PFSK-1 (cell line): ENCODE measurements at regions not wholly inside any gene's neighbourhood (a gene's known extent, or its start where the extent isn't known, plus 50 kb on each side); places are given as distances from the start of the nearest gene placed in this dataset.

Source experiments
- FOXP2 ChIP-seq: optimal IDR thresholded peaks from 2 replicates; pipeline ENCODE3; 2011; ENCODE audit warnings: borderline replicate concordance, control low read depth, inconsistent platforms; ENCODE audit not compliant: insufficient read depth; ENCODE audit errors: extremely low read length, extremely low read depth
- POLR2AphosphoS5 ChIP-seq: IDR thresholded peaks from 2 replicates; pipeline ENCODE4 v1.6.1; 2012; ENCODE audit warnings: low read depth, mild to moderate bottlenecking, control low read depth, low read length, moderate library complexity
- REST ChIP-seq, 2 experiments: IDR thresholded peaks; 2 replicates each; pipeline versions ENCODE4 v1.6.1 to v1.8.0; 2011 to 2012; ENCODE audit warnings: low read depth in 2 of 2, low read length in 2 of 2, control low read depth in 1 of 2, inconsistent platforms in 1 of 2, mild to moderate bottlenecking in 1 of 2, moderate library complexity in 1 of 2; ENCODE audit not compliant: insufficient read depth in 1 of 2
- TAF1 ChIP-seq: IDR thresholded peaks from 2 replicates; pipeline ENCODE4 v1.6.1; 2012; ENCODE audit warnings: low read length, control low read depth, borderline replicate concordance; ENCODE audit not compliant: insufficient read depth

GRCh38 chr6:23435798-23436197, 690.2 kb upstream of the NRSN1 start:
- TF ChIP-seq POLR2AphosphoS5, result no peak
- no peak for TF ChIP-seq REST (IDR thresholded peaks at IDR 0.05; ENCODE audit: insufficient read depth in 1 of 2, low read depth in 2 of 2, low read length in 2 of 2)
- TF ChIP-seq FOXP2, result no peak
- no peak for TF ChIP-seq TAF1
